Prostate gland (tissue), 2 donors: ENCODE measurements at regions not wholly inside any gene's neighbourhood (a gene's known extent, or its start where the extent isn't known, plus 50 kb on each side); places are given as distances from the start of the nearest gene placed in this dataset.

Experiments
- DNase-seq: peaks from one replicate; pipeline ENCODE4 v3.0.0-alpha.2; 2019; ENCODE audit warnings: low spot score
- H3K27ac ChIP-seq, 2 donors: fragments of 200-600 bp; sonication (generic); 2 replicates each; pipeline ENCODE4 v1.5.1; 2017 to 2019
- H3K27me3 ChIP-seq: fragments of 200-600 bp; sonication (generic); replicated peaks from 2 replicates; pipeline ENCODE4 v1.5.1; 2019; ENCODE audit not compliant: insufficient read depth
- H3K36me3 ChIP-seq, 2 donors: fragments of 200-600 bp; sonication (generic); 1 replicate in 1 of 2; 2 replicates in 1 of 2; pipeline versions ENCODE4 v1.5.1 to v1.8.1; 2017 to 2019
- H3K4me1 ChIP-seq: fragments of 200-600 bp; sonication (generic); replicated peaks from 2 replicates; pipeline ENCODE4 v1.5.1; 2019
- H3K4me3 ChIP-seq, 2 donors: fragments of 200-600 bp; sonication (generic); 2 replicates each; pipeline ENCODE4 v1.5.1; 2017 to 2019
- H3K9me3 ChIP-seq: fragments of 200-600 bp; sonication (generic); 2 replicates; pipeline ENCODE4 v1.5.1; 2017
- CTCF ChIP-seq, 4 experiments: fragments of 200-600 bp in 2 of 4; fragments of 450-650 bp in 2 of 4; sonication (generic) in 2 of 4; IDR thresholded peaks; 1 replicate in 3 of 4; 2 replicates in 1 of 4; pipeline ENCODE4 v1.5.1; 2016 to 2019; ENCODE audit warnings: antibody characterized with exemption in 4 of 4, mild to moderate bottlenecking in 2 of 4, moderate library complexity in 2 of 4
- POLR2A ChIP-seq: fragments of 450-650 bp; IDR thresholded peaks from one replicate; pipeline ENCODE4 v1.6.1; 2016; ENCODE audit warnings: antibody characterized with exemption, mild to moderate bottlenecking
- POLR2AphosphoS5 ChIP-seq: sonication (generic); formaldehyde crosslinking; IDR thresholded peaks from one replicate; pipeline ENCODE4 v1.6.1; 2017; ENCODE audit warnings: antibody characterized with exemption
- WGBS: methylation state at CpG from one replicate; pipeline ENCODE4 v1.1.5; 2018; 5-methylcytosine and 5-hydroxymethylcytosine counted together
- intact Hi-C: fragments of 100-400 bp; cut with DNase I; formaldehyde crosslinking; loops from one replicate; pipeline ENCODE4 v1.14.2; 2022

- Histone ChIP-seq H3K27ac (no peak overlapping the region), H3K9me3 (no peaks in the 10 kb centered on the region), H3K27me3 (no peaks in the 10 kb centered on the region), H3K36me3 (no peaks in the 10 kb centered on the region), H3K4me1 (no peaks in the 10 kb centered on the region), H3K4me3 (no peak overlapping the region)
- intact Hi-C loops: no loop called here
- DNase-seq: no peak
- no peak for TF ChIP-seq POLR2A
- TF ChIP-seq POLR2AphosphoS5: no peak
- no peak for TF ChIP-seq CTCF (IDR thresholded peaks at IDR 0.05)
Measured at GRCh38 chr2:125562924-125563323, 1093.0 kb upstream of the GYPC start.

- TF ChIP-seq POLR2A: no peak
- no peak for TF ChIP-seq CTCF (IDR thresholded peaks at IDR 0.05)
- no peak for TF ChIP-seq POLR2AphosphoS5
- 38% methylated on average over 4 of the region's 4 CpGs for WGBS
- H3K4me1 ChIP-seq: no peaks in the 10 kb centered on the region
- H3K36me3 ChIP-seq: no peaks in the 10 kb centered on the region
- DNase-seq: no peak
- intact Hi-C loops: no loop called here
- H3K27ac ChIP-seq: no peak overlapping the region
- H3K4me3 ChIP-seq: no peak overlapping the region
- no peaks in the 10 kb centered on the region for H3K9me3 ChIP-seq
- no peaks in the 10 kb centered on the region for H3K27me3 ChIP-seq
Measured at GRCh38 chr2:125564471-125564870, 1091.5 kb upstream of the GYPC start.

- H3K9me3 ChIP-seq: no peaks in the 10 kb centered on the region
- no peak overlapping the region for H3K27ac ChIP-seq
- no peaks in the 10 kb centered on the region for H3K27me3 ChIP-seq
- no peak for TF ChIP-seq POLR2AphosphoS5
- TF ChIP-seq CTCF (IDR thresholded peaks at IDR 0.05): no peak
- no peak for TF ChIP-seq POLR2A
- intact Hi-C loops: no loop called here
- no peak for DNase-seq
- H3K4me3 ChIP-seq: no peak overlapping the region
- no peaks in the 10 kb centered on the region for H3K4me1 ChIP-seq
- 51% methylated on average over 3 of the region's 3 CpGs for WGBS
- H3K36me3 ChIP-seq: no peaks in the 10 kb centered on the region
Measured at GRCh38 chr2:125566422-125566821, 1089.5 kb upstream of the GYPC start.

DNA sequence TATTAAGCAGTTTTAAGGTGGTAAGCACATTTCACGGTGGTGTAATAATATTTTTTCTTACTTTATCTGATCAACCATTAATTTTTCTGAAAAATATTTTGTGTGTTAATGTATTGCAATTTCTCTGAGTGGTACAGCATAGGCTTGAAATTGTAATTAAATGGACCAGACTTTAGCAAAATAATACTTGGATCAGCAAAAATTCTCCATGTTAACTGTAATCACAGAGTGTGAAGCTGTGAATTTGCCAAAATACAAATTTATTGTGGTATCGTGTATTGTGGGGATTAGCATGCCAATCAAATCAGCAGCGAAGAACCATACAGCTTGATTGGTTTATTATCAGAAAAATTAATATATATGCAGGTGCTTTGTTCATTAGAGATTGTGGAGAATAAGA, 1088.9 kb upstream of the GYPC start:
- TF ChIP-seq POLR2AphosphoS5: no peak
- TF ChIP-seq CTCF (IDR thresholded peaks at IDR 0.05): no peak
- no peak for TF ChIP-seq POLR2A
- no peaks in the 10 kb centered on the region for H3K36me3 ChIP-seq
- WGBS: 61% methylated on average over 3 of the region's 3 CpGs
- H3K27ac ChIP-seq: no peak overlapping the region
- H3K27me3 ChIP-seq: no peaks in the 10 kb centered on the region
- intact Hi-C loops: no loop called here
- no peaks in the 10 kb centered on the region for H3K9me3 ChIP-seq
- no peak overlapping the region for H3K4me3 ChIP-seq
- no peaks in the 10 kb centered on the region for H3K4me1 ChIP-seq
- DNase-seq: no peak

DNA sequence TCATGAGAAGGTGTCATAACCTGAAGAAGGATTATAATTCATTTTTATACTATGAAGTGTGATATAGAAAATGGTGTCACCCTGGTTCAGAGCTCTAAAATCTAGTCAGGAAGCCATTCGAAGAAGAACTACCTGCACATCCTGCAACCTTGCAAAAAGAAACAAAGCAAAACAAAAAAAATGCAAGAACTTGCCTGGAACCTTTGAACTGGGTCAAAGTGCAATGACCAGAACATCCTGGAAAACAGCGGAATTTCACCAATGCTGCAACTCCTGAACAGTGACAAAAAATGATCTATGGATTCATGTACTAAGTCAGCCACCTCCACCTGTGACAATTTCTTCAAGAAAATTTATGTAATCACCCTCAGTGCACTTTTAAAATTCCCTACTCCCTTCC, 1083.3 kb upstream of the GYPC start:
- TF ChIP-seq POLR2A (no peak), POLR2AphosphoS5 (no peak), CTCF (IDR thresholded peaks at IDR 0.05) (no peak)
- H3K4me1 ChIP-seq: no peaks in the 10 kb centered on the region
- H3K27ac ChIP-seq: no peak overlapping the region
- H3K36me3 ChIP-seq: no peaks in the 10 kb centered on the region
- H3K9me3 ChIP-seq: no peaks in the 10 kb centered on the region
- DNase-seq: no peak
- WGBS: 76% methylated on average over 2 of the region's 2 CpGs
- intact Hi-C loops: no loop called here
- H3K27me3 ChIP-seq: no peaks in the 10 kb centered on the region
- no peak overlapping the region for H3K4me3 ChIP-seq
